HFFc6 (cell line): ENCODE measurements at regions not wholly inside any gene's neighbourhood (a gene's known extent, or its start where the extent isn't known, plus 50 kb on each side); places are given as distances from the start of the nearest gene placed in this dataset.

Experiments
- DNase-seq: peaks from one replicate; pipeline ENCODE4 v3.0.0-alpha.2; 2018
- H3K27ac Mint-ChIP-seq: 2 replicates; pipeline ENCODE4 v1.8.0; 2020; ENCODE audit warnings: mild to moderate bottlenecking, mixed read lengths
- H3K27me3 Mint-ChIP-seq: 2 replicates; pipeline ENCODE4 v1.8.0; 2021; ENCODE audit warnings: mild to moderate bottlenecking, moderate library complexity, mixed read lengths; ENCODE audit not compliant: insufficient read depth
- H3K36me3 Mint-ChIP-seq: 2 replicates; pipeline ENCODE4 v1.8.0; 2021; ENCODE audit warnings: low read depth, mixed read lengths
- H3K4me1 Mint-ChIP-seq: 2 replicates; pipeline ENCODE4 v1.8.0; 2020; ENCODE audit warnings: low read depth, mixed read lengths
- H3K4me3 Mint-ChIP-seq: 2 replicates; pipeline ENCODE4 v1.8.0; 2020; ENCODE audit warnings: mild to moderate bottlenecking, moderate library complexity, mixed read lengths
- H3K9me3 Mint-ChIP-seq: 2 replicates; pipeline ENCODE4 v1.8.0; 2020; ENCODE audit warnings: mild to moderate bottlenecking, mixed read lengths
- TF ChIP-seq, protein P1 (sequence below): fragments of 200-600 bp; sonication (generic); IDR thresholded peaks from 2 replicates; pipeline ENCODE4 v1.5.0; 2021; ENCODE audit warnings: antibody characterized with exemption, mild to moderate bottlenecking

GRCh38 chr18:76759056-76759455 lies 63.3 kb upstream of the ZNF236 start:
- Mint-ChIP-seq H3K4me1 (peaks cover 13% of the 10 kb centered on the region), H3K36me3 (no peaks in the 10 kb centered on the region), H3K27ac (no peak overlapping the region), H3K27me3 (peaks cover 13% of the 10 kb centered on the region), H3K4me3 (no peak overlapping the region), H3K9me3 (no peaks in the 10 kb centered on the region)
- DNase-seq, result no peak
- TF ChIP-seq, protein P1, sequence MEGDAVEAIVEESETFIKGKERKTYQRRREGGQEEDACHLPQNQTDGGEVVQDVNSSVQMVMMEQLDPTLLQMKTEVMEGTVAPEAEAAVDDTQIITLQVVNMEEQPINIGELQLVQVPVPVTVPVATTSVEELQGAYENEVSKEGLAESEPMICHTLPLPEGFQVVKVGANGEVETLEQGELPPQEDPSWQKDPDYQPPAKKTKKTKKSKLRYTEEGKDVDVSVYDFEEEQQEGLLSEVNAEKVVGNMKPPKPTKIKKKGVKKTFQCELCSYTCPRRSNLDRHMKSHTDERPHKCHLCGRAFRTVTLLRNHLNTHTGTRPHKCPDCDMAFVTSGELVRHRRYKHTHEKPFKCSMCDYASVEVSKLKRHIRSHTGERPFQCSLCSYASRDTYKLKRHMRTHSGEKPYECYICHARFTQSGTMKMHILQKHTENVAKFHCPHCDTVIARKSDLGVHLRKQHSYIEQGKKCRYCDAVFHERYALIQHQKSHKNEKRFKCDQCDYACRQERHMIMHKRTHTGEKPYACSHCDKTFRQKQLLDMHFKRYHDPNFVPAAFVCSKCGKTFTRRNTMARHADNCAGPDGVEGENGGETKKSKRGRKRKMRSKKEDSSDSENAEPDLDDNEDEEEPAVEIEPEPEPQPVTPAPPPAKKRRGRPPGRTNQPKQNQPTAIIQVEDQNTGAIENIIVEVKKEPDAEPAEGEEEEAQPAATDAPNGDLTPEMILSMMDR, result no peak

GRCh38 chr18:76757925-76758324 lies 64.4 kb upstream of the ZNF236 start:
- Mint-ChIP-seq H3K27ac (no peak overlapping the region), H3K36me3 (no peaks in the 10 kb centered on the region), H3K27me3 (peaks cover 11% of the 10 kb centered on the region), H3K4me3 (no peak overlapping the region), H3K4me1 (peaks cover 13% of the 10 kb centered on the region), H3K9me3 (no peaks in the 10 kb centered on the region)
- DNase-seq, result no peak
- TF ChIP-seq, protein P1, result no peak

- H3K4me1 Mint-ChIP-seq, result peaks cover 13% of the 10 kb centered on the region
- no peaks in the 10 kb centered on the region for H3K9me3 Mint-ChIP-seq
- TF ChIP-seq, protein P1, result no peak
- peaks cover 8% of the 10 kb centered on the region for H3K27me3 Mint-ChIP-seq
- H3K27ac Mint-ChIP-seq, result no peak overlapping the region
- H3K4me3 Mint-ChIP-seq, result no peak overlapping the region
- no peaks in the 10 kb centered on the region for H3K36me3 Mint-ChIP-seq
- peak; percentile 3 for DNase-seq
Observed at GRCh38 chr18:76757335-76757734, 65.0 kb upstream of the ZNF236 start.

DNA sequence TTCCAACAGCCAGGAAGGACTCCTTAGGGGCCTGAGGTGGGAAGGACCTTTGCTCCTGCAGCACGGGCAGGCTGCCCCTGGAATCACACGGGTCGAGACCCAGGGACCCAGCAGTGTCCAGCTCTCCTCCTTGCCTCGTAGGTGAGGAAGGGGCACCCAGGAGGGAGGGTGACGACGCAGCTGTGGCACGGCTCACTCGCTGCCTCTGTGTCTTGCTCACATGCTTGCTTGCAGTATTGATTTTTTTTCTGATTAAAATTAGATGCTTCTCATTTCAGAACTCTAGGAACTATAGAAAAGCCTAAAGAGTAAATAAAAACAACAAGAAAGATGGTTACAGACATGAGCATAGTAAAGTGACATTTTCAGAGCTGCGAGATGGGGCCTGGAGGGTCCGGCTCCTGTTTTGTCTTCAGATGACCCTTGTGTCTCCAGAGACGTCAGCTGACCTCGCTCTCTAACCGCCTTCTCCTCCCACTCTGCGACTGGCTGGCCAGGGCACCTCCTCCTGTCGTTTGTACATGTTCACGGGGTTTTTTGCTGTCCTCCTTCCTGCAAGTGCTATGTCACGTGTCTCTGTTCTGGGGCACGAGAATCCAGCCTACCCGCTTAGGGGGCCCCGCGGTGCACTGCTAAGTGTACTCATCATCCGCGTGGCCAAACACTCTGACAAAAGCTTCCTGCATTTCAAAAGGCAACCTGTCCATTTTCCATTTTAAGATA lies 65.7 kb upstream of the ZNF236 start:
- DNase-seq, result peak; percentile 28
- TF ChIP-seq, protein P1, result no peak
- H3K4me3 Mint-ChIP-seq, result peak overlapping the region; percentile 44
- H3K36me3 Mint-ChIP-seq, result no peaks in the 10 kb centered on the region
- no peaks in the 10 kb centered on the region for H3K9me3 Mint-ChIP-seq
- no peak overlapping the region for H3K27ac Mint-ChIP-seq
- peaks cover 13% of the 10 kb centered on the region for H3K4me1 Mint-ChIP-seq
- peaks cover 8% of the 10 kb centered on the region for H3K27me3 Mint-ChIP-seq

DNA sequence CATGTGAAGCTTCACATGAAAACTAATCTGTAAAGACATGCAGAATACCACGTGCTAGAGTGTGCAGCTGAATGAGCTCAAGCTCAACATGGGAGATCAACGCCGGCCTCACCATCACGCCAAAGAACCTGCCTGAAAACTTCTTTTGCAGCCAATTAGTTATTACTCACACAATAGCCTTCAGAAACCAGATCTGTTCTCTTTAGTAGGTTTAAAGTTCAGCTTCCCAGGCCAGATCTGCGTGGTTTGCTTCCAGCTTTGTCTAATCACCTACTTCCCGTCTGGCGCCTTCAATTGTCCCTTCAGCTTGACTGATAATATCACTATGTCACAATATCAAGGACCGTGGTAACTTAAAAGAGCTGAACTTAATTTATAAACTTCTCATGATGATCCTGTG lies 68.0 kb upstream of the ZNF236 start:
- Mint-ChIP-seq H3K9me3 (peaks cover under 1% of the 10 kb centered on the region), H3K27me3 (peaks cover 8% of the 10 kb centered on the region), H3K36me3 (peaks cover under 1% of the 10 kb centered on the region; the same call in 1 of the 2 replicates), H3K27ac (no peak overlapping the region), H3K4me1 (peaks cover 13% of the 10 kb centered on the region), H3K4me3 (no peak overlapping the region)
- TF ChIP-seq, protein P1, result no peak
- no peak for DNase-seq
